HL-60/S4 treated with retinoic acid at 250 ng/mL for 4 days and 3 days (cell line): ENCODE measurements at regions not wholly inside any gene's neighbourhood (a gene's known extent, or its start where the extent isn't known, plus 50 kb on each side); places are given as distances from the start of the nearest gene placed in this dataset.
"Not testable (repeated sequence)": the region's sequence is repeated elsewhere in the genome, so short reads cannot be mapped to it uniquely, and the experiment has no call there.

Source experiments
- in situ Hi-C: fragments of 300-500 bp; cut with MboI; formaldehyde crosslinking; loops from 2 replicates; pipeline ENCODE4 v1.7.0; 2022; ENCODE audit warnings: low sequenced_read_pairs

- in situ Hi-C loops = no loop called here
Measured at GRCh38 chr13:50463719-50464118, 379.8 kb downstream of the DLEU7 start.

- in situ Hi-C loops = no loop called here
Measured at GRCh38 chr13:50464349-50465251, 378.9 kb downstream of the DLEU7 start.

GRCh38 chr13:50466456-50466855 is 377.0 kb downstream of the DLEU7 start:
- in situ Hi-C loops = no loop called here

- in situ Hi-C loops = no loop called here
Measured at GRCh38 chr13:50467156-50468110, 376.1 kb downstream of the DLEU7 start.

GRCh38 chr13:50468849-50469669 is 374.4 kb downstream of the DLEU7 start:
- in situ Hi-C loops = no loop called here

GRCh38 chr13:50473050-50473449 is 370.4 kb downstream of the DLEU7 start:
- in situ Hi-C loops = not testable (repeated sequence)

- in situ Hi-C loops = no loop called here
Measured at GRCh38 chr13:50474088-50474662, 369.3 kb downstream of the DLEU7 start.

GRCh38 chr13:50476577-50477285 is 366.8 kb downstream of the DLEU7 start:
- in situ Hi-C loops = no loop called here

GRCh38 chr13:50481936-50482335 is 361.6 kb downstream of the DLEU7 start:
- in situ Hi-C loops = no loop called here

- in situ Hi-C loops = no loop called here
Measured at GRCh38 chr13:50483416-50483815, 360.1 kb downstream of the DLEU7 start.

GRCh38 chr13:50484472-50485113 is 358.9 kb downstream of the DLEU7 start:
- in situ Hi-C loops = no loop called here

- in situ Hi-C loops = no loop called here
Measured at GRCh38 chr13:50485979-50486935, 357.2 kb downstream of the DLEU7 start.

- in situ Hi-C loops = no loop called here
Measured at GRCh38 chr13:50493683-50494082, 349.8 kb downstream of the DLEU7 start.

- in situ Hi-C loops = no loop called here
Measured at GRCh38 chr13:50494138-50494537, 349.4 kb downstream of the DLEU7 start.

GRCh38 chr13:50503212-50503611 is 340.3 kb downstream of the DLEU7 start:
- in situ Hi-C loops = not testable (repeated sequence)

GRCh38 chr13:50509167-50509566 is 334.3 kb downstream of the DLEU7 start:
- in situ Hi-C loops = no loop called here

- in situ Hi-C loops = no loop called here
Measured at GRCh38 chr13:50509771-50510441, 333.6 kb downstream of the DLEU7 start.
